ENCODE measurements at regions not wholly inside any gene's neighbourhood (a gene's known extent, or its start where the extent isn't known, plus 50 kb on each side); places are given as distances from the start of the nearest gene placed in this dataset.
"Not testable (repeated sequence)": the region's sequence is repeated elsewhere in the genome, so short reads cannot be mapped to it uniquely, and the experiment has no call there.

GRCh38 chr11:93032580-93032979 lies 63.1 kb downstream of the MTNR1B start:
- DNase-seq (ENCODE audit: low read depth) = no peak

DNA sequence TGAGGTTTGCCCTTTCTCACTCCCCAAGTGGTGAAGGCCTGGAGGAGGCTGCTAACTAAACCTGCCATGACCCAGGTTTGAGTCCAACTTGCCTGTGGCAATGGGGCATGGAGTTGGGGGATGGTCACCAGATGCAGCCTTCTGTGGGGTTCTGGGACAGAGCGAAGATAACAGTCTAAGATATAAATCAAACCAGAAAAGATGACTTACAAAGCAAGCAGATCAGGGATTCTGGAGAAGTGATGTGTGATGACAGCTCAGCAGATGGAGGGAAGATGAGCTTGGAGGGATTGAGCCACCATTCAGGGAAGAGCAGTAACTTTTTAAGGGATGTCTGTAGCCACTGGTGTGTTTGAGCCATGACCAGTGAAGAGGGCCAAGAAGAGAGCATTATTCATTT lies 63.6 kb downstream of the MTNR1B start:
- DNase-seq (ENCODE audit: low read depth) = no peak

GRCh38 chr11:93034031-93034722 lies 64.7 kb downstream of the MTNR1B start:
- DNase-seq (ENCODE audit: low read depth) = peak; percentile 69

GRCh38 chr11:93034723-93035039 lies 65.2 kb downstream of the MTNR1B start:
- no peak for DNase-seq (ENCODE audit: low read depth)

GRCh38 chr11:93038521-93038920 lies 69.1 kb downstream of the MTNR1B start:
- DNase-seq (ENCODE audit: low read depth) = no peak

GRCh38 chr11:93039531-93040240 lies 70.2 kb downstream of the MTNR1B start:
- DNase-seq (ENCODE audit: low read depth) = peak; percentile 79

- no peak for DNase-seq (ENCODE audit: low read depth)
Measured at GRCh38 chr11:93041682-93042081, 72.2 kb downstream of the MTNR1B start.

GRCh38 chr11:93043186-93043585 lies 73.7 kb downstream of the MTNR1B start:
- DNase-seq (ENCODE audit: low read depth) = not testable (repeated sequence)

DNA sequence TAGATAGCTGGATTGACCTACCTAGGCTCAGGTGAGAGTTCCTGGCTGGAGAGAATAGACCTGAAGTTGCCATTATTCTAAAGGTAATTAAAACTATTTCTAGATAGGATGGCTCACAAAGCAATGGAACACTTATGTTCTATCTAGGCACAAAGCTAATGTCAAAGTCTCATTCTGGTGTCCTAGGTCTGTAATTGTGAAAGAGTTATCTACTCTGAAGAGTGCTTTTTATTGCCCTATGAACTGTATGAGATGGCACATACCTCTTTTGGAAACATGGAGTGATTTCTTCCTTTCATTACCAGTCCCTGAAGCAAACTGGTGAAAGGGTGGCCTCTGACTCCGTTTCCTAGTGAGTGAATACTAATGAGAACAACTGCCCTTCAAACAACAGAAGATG lies 80.3 kb downstream of the MTNR1B start:
- DNase-seq (ENCODE audit: low read depth) = no peak

- DNase-seq (ENCODE audit: low read depth) = no peak
Measured at GRCh38 chr11:93051186-93051585, 81.7 kb downstream of the MTNR1B start.

GRCh38 chr11:93053864-93054263 lies 84.4 kb downstream of the MTNR1B start:
- DNase-seq (ENCODE audit: low read depth) = no peak

- DNase-seq (ENCODE audit: low read depth) = no peak
Measured at GRCh38 chr11:93054279-93054678, 84.8 kb downstream of the MTNR1B start.

DNA sequence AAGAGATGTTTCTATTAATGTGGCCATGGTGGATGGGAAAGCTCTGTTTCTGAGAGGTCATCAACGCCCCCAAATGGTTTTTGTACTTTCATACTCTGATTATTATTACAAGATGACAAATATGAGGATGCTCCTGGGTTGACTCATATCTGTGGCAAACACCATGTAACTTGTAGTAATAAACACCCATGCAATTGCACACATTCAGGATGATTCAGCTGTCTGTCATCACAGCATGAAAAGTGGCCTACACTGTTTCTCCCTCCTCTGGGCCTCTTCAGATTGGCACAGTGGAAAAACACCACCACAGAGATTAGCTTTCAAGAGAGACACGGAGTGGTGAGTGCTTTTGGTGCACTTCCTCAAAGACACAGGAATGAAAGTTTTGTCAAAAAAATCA lies 85.4 kb downstream of the MTNR1B start:
- DNase-seq (ENCODE audit: low read depth) = peak; percentile 96

DNA sequence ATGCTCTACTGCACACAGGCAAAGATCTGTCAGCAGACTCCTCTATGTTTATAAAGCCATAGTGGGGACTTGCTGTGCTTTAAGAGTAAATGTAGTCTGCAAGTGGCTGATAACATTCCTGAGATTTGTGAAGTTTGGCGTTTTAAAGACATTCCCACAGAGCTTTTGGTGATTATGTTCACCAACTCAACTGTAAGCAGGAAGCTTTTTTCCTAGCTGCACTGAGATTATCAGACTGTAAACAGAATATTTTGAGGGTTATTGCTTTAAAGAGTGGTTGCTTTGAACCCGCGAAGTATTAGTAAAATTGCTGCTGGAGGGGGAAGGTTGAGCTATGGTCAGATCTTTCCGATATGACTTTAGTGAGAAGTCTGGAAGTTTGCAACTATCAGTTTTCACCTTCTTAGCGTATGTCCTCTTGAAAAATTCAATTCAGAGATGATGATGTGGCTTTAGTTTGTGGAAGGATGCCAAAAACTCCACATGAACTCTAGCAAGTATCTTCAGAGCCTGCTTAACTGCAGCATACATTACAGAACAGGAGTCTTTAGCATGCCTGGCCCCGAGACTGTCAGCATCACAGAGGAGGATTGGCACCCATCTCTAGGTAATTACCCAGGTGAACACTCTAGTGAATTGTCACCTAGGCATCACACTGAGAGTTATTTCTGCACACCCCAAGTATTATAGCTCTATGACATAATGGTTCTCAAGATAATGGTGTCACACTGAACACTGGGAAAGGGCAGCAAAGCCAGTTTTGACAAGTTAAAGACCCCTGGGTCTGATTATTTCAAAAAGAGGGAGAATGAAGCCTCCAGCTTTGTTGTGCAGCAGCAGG lies 89.9 kb downstream of the MTNR1B start:
- DNase-seq (ENCODE audit: low read depth) = no peak

GRCh38 chr11:93063086-93063485 lies 93.6 kb downstream of the MTNR1B start:
- no peak for DNase-seq (ENCODE audit: low read depth)

- not testable (repeated sequence) for DNase-seq (ENCODE audit: low read depth)
Measured at GRCh38 chr11:93065074-93065674, 95.7 kb downstream of the MTNR1B start.

DNA sequence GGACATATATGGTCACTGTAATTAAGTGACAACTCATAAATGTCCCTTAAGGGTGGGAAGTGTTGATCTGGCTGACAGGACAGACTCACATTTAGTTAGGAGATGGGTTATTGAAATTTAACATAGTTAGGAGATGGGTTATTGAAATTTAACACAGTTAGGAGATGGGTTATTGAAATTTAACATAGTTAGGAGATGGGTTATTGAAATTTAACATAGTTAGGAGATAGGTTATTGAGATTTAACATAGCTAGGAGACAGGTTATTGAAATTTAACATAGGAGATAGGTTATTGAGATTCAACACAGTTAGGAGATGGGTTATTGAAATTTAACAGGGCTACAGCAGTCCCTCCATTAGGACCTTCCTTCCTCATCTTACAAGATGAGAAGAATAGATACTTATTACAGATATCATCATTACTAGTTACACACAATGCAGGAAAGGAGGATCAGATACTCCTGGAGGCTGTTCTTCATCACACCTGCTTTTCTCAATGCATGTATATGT lies 98.5 kb downstream of the MTNR1B start:
- DNase-seq (ENCODE audit: low read depth) = no peak

DNA sequence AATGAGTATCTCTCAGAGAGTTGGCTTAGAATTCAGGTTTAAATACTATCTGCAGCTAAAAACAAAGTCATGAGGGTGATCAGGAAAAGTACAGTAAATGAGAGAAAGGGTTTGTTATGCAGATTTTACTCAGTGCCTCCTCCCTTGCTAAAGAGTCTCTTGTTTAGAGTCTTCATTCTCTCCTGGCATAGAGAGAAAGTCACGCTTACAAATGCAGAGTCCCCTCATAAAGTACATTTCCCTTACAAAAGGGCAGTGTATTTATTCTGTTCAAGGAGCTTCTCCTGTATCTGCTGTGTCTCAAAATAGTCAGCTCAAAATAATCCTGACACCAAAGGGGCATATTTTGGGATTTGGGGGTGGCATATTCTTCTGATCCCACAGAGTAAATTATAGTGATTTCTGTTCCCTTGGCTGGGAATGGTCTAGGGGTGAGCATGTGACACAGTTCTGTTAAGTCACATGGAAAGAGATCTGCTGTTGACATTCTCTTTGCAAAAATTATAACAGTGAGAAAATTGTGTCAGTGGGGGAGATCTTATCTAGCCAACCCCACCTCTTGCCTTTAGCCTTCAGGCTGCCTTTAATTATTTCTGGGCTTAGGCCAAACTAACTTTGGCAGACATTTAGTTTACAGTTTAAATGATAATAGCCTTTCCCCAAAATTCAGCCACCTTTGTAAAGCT lies 102.9 kb downstream of the MTNR1B start:
- no peak for DNase-seq (ENCODE audit: low read depth)

- no peak for DNase-seq (ENCODE audit: low read depth)
Measured at GRCh38 chr11:93073026-93073425, 103.6 kb downstream of the MTNR1B start.

GRCh38 chr11:93073508-93074280 lies 104.2 kb downstream of the MTNR1B start:
- no peak for DNase-seq (ENCODE audit: low read depth)

DNA sequence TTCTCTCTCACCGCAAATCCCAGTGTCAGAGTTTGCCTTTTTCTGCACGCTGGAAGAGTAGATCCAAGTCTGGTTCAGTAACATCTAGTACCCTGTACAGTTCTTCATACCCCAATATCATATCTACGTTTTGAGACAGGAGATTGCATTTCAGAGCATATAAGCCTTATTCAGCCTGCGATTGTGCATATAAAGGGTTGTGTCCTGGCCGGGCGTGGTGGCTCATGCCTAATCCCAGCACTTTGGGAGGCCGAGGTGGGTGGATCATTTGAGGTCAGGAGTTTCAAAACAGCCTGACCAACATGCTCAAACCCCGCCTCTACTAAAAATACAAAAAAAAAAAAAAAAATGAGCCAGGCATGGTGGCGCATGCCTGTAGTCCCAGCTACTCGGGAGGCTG lies 104.9 kb downstream of the MTNR1B start:
- DNase-seq (ENCODE audit: low read depth) = no peak

Measured in stromal cell of bone marrow (primary cell).